KOPT-K1 (cell line): ENCODE measurements at regions not wholly inside any gene's neighbourhood (a gene's known extent, or its start where the extent isn't known, plus 50 kb on each side); places are given as distances from the start of the nearest gene placed in this dataset.
"Not testable (repeated sequence)": the region's sequence is repeated elsewhere in the genome, so short reads cannot be mapped to it uniquely, and the experiment has no call there.

Source experiments
- H3K27ac ChIP-seq: fragments of 200-600 bp; sonication (generic); 2 replicates; pipeline ENCODE4 v1.5.1; 2016; ENCODE audit warnings: antibody characterized with exemption, mild to moderate bottlenecking, low read depth, low read length; ENCODE audit not compliant: poor library complexity, severe bottlenecking
- H3K36me3 ChIP-seq: fragments of 200-600 bp; sonication (generic); 2 replicates; pipeline ENCODE4 v1.5.1; 2017; ENCODE audit warnings: antibody characterized with exemption, mild to moderate bottlenecking, low read length, moderate library complexity; ENCODE audit not compliant: insufficient read depth
- H3K9me3 ChIP-seq: fragments of 200-600 bp; sonication (generic); 2 replicates; pipeline ENCODE4 v1.5.1; 2017; ENCODE audit warnings: antibody characterized with exemption, low read length, mild to moderate bottlenecking; ENCODE audit not compliant: insufficient read depth, poor library complexity, severe bottlenecking

- not testable (repeated sequence) for H3K27ac ChIP-seq, H3K9me3 ChIP-seq, H3K36me3 ChIP-seq
Measured at GRCh38 chr11:134937193-134937592, 525.2 kb upstream of the B3GAT1 start.

- Histone ChIP-seq H3K27ac (no peak overlapping the region), H3K9me3 (no peaks in the 10 kb centered on the region), H3K36me3 (no peaks in the 10 kb centered on the region)
Measured at GRCh38 chr11:134932761-134933160, 520.7 kb upstream of the B3GAT1 start.

GRCh38 chr11:134925432-134925831 is 513.4 kb upstream of the B3GAT1 start:
- Histone ChIP-seq H3K36me3 (no peaks in the 10 kb centered on the region), H3K9me3 (no peaks in the 10 kb centered on the region), H3K27ac (no peak overlapping the region)

GRCh38 chr11:134923441-134923840 is 511.4 kb upstream of the B3GAT1 start:
- Histone ChIP-seq H3K9me3 (no peaks in the 10 kb centered on the region), H3K36me3 (no peaks in the 10 kb centered on the region), H3K27ac (no peak overlapping the region)

GRCh38 chr11:134921938-134922337 is 509.9 kb upstream of the B3GAT1 start:
- Histone ChIP-seq H3K9me3 (no peaks in the 10 kb centered on the region), H3K36me3 (no peaks in the 10 kb centered on the region), H3K27ac (no peak overlapping the region)

- no peaks in the 10 kb centered on the region for H3K9me3 ChIP-seq
- H3K36me3 ChIP-seq, result no peaks in the 10 kb centered on the region
- no peak overlapping the region for H3K27ac ChIP-seq
Measured at GRCh38 chr11:134920851-134921608, 509.0 kb upstream of the B3GAT1 start.

GRCh38 chr11:134916421-134917213 is 504.6 kb upstream of the B3GAT1 start:
- no peaks in the 10 kb centered on the region for H3K9me3 ChIP-seq
- no peak overlapping the region for H3K27ac ChIP-seq

GRCh38 chr11:134915881-134916280 is 503.8 kb upstream of the B3GAT1 start:
- Histone ChIP-seq H3K9me3 (no peaks in the 10 kb centered on the region), H3K36me3 (no peaks in the 10 kb centered on the region), H3K27ac (no peak overlapping the region)

More at GRCh38 chr11:134916421-134917213, 504.6 kb upstream of the B3GAT1 start:
- no peaks in the 10 kb centered on the region for H3K36me3 ChIP-seq

GRCh38 chr11:134915212-134915611 is 503.2 kb upstream of the B3GAT1 start:
- Histone ChIP-seq H3K36me3 (no peaks in the 10 kb centered on the region), H3K27ac (no peak overlapping the region), H3K9me3 (no peaks in the 10 kb centered on the region)

GRCh38 chr11:134913999-134914590 is 502.1 kb upstream of the B3GAT1 start:
- H3K27ac ChIP-seq, result no peak overlapping the region
- H3K9me3 ChIP-seq, result no peaks in the 10 kb centered on the region
- H3K36me3 ChIP-seq, result no peaks in the 10 kb centered on the region

GRCh38 chr11:134913391-134913790 is 501.3 kb upstream of the B3GAT1 start:
- H3K27ac ChIP-seq, result no peak overlapping the region
- no peaks in the 10 kb centered on the region for H3K9me3 ChIP-seq

GRCh38 chr11:134911514-134912180 is 499.6 kb upstream of the B3GAT1 start:
- H3K27ac ChIP-seq, result no peak overlapping the region
- no peaks in the 10 kb centered on the region for H3K36me3 ChIP-seq
- H3K9me3 ChIP-seq, result no peaks in the 10 kb centered on the region

More at GRCh38 chr11:134913391-134913790, 501.3 kb upstream of the B3GAT1 start:
- H3K36me3 ChIP-seq, result no peaks in the 10 kb centered on the region

GRCh38 chr11:134908583-134908982 is 496.5 kb upstream of the B3GAT1 start:
- Histone ChIP-seq H3K9me3 (no peaks in the 10 kb centered on the region), H3K27ac (no peak overlapping the region), H3K36me3 (no peaks in the 10 kb centered on the region)

GRCh38 chr11:134907636-134908035 is 495.6 kb upstream of the B3GAT1 start:
- no peaks in the 10 kb centered on the region for H3K36me3 ChIP-seq
- no peaks in the 10 kb centered on the region for H3K9me3 ChIP-seq
- H3K27ac ChIP-seq, result no peak overlapping the region
